ENCODE measurements at regions not wholly inside any gene's neighbourhood (a gene's known extent, or its start where the extent isn't known, plus 50 kb on each side); places are given as distances from the start of the nearest gene placed in this dataset.

DNA sequence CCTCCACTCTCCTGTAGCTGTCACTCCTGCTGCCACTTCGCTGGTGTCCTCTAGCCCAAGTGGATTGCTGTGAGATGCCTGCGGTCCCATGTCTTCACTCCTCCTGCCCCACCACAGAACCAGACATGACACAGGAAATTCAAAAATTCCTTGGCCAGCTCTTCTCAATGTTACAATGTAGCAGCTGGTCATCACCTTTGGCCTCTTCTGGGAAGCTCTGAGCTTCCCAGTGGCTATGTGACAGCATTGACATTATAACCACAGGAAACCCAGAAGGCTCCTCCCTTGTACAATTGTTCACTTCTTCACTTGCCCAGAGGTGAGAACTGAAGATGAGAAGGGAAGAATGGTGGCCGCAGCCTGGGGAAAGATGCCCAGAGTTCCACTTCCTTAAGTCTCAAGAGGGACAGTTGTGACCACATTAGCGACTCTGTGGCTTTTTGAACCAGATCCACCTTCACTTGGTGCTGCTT is 76.1 kb upstream of the NAA20 start:
- TF ChIP-seq, protein P1, sequence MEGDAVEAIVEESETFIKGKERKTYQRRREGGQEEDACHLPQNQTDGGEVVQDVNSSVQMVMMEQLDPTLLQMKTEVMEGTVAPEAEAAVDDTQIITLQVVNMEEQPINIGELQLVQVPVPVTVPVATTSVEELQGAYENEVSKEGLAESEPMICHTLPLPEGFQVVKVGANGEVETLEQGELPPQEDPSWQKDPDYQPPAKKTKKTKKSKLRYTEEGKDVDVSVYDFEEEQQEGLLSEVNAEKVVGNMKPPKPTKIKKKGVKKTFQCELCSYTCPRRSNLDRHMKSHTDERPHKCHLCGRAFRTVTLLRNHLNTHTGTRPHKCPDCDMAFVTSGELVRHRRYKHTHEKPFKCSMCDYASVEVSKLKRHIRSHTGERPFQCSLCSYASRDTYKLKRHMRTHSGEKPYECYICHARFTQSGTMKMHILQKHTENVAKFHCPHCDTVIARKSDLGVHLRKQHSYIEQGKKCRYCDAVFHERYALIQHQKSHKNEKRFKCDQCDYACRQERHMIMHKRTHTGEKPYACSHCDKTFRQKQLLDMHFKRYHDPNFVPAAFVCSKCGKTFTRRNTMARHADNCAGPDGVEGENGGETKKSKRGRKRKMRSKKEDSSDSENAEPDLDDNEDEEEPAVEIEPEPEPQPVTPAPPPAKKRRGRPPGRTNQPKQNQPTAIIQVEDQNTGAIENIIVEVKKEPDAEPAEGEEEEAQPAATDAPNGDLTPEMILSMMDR (IDR thresholded peaks at IDR 0.05), result no peak
- no peak for TF ChIP-seq POLR2A (IDR thresholded peaks at IDR 0.05)

Data from heart left ventricle (tissue), 13 donors.